ENCODE measurements at regions not wholly inside any gene's neighbourhood (a gene's known extent, or its start where the extent isn't known, plus 50 kb on each side); places are given as distances from the start of the nearest gene placed in this dataset.
"Not testable (repeated sequence)": the region's sequence is repeated elsewhere in the genome, so short reads cannot be mapped to it uniquely, and the experiment has no call there.

DNA sequence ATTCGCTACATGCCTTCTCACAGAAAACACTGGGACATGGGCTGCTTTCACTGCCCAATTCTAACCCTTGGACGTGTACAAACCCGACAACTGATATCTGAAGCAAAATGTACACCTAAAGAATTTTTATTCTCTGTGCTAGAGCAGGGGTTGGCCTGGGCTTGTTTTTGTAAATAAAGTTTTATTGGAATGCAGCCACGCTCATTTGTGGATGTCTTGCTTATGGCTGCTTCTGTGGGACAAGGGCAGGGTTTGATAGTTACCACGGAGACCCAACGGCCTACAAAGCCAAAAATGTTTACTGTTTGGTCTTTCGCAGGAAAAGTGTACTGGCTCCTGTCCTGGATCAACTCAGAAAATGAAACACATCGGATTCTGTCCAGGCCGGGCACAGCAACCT, 58.1 kb upstream of the APCDD1L start:
- ChIA-PET POLR2A (no interaction called here), CTCF (no interaction called here)
- DNase-seq (ENCODE audit: low read depth, low spot score), result no peak
- no peaks in the 10 kb centered on the region for H3K27me3 ChIP-seq (ENCODE audit: control insufficient read depth, insufficient read depth, low read length)
- TF ChIP-seq CTCF (IDR thresholded peaks at IDR 0.05; ENCODE audit: low read depth, low read length), result no peak
- no peak overlapping the region for H3K27ac ChIP-seq (ENCODE audit: low read depth, low read length)
- peaks cover 2% of the 10 kb centered on the region; the same call in 1 of the 2 replicates for H3K9me3 ChIP-seq (ENCODE audit: control insufficient read depth, insufficient read depth, low read length)
- no peak overlapping the region for H3K4me3 ChIP-seq (ENCODE audit: low read depth, low read length)

- not testable (repeated sequence) for DNase-seq (ENCODE audit: low read depth, low spot score); H3K9me3 ChIP-seq (ENCODE audit: control insufficient read depth, insufficient read depth, low read length); H3K4me3 ChIP-seq (ENCODE audit: low read depth, low read length); H3K27me3 ChIP-seq (ENCODE audit: control insufficient read depth, insufficient read depth, low read length)
- CTCF ChIA-PET, result interaction anchor here (0.6 to 0.9 kb wide), 2 partner anchors 32 to 48 kb away, joined by 3 to 4 read pairs; no protein-coding TSS in a partner anchor
- POLR2A ChIA-PET, result interaction anchor here (0.6 to 1.4 kb wide), 9 partner anchors 13 to 262 kb away, joined by 4 to 12 read pairs (median 5); partner anchors contain the start of gene STX16
- peak overlapping the region; percentile 68 for H3K27ac ChIP-seq (ENCODE audit: low read depth, low read length)
Observed at GRCh38 chr20:58572428-58572763, 57.2 kb upstream of the APCDD1L start.

DNA sequence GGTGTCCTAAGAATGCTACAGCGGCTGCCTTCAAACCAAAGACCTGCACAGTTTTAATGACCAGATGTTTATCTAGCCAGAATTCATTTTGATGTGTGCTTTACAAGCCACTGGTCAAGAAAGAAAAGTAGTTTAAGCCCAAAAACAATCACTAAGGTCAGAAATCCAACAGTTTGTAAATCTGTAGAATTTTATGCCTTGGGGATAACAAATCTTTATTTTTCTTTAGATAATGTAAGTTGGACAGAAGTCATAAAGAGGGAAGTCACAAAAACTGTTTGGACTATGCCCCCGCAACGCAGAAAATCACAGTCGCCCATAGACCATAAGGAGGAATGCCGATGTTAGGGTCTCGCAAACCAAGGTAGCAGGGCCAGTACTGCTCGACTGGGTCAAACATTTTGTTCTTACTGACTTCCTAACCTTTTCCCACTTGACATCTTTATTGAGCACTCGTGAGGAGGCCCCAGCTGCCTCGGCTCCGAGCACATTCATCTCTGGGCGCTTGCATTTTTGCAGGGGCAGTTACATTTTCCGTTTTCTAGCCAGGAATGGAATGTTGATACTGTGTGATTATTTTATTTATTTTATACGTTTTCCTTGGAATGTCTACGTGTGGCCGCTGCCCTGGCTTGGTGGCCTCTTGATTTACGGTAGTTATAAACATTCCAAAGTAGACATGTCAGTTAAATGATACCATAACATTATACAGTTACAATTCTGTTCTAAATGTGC, 56.7 kb upstream of the APCDD1L start:
- peak; percentile 65 for DNase-seq (ENCODE audit: low read depth, low spot score)
- ChIA-PET POLR2A (interaction anchor here (0.6 to 1.4 kb wide), 9 partner anchors 14 to 262 kb away, joined by 4 to 12 read pairs (median 5); partner anchors contain the start of gene STX16), CTCF (interaction anchor here (0.6 to 0.9 kb wide), 2 partner anchors 32 to 49 kb away, joined by 3 to 4 read pairs; no protein-coding TSS in a partner anchor)
- H3K9me3 ChIP-seq (ENCODE audit: control insufficient read depth, insufficient read depth, low read length), result peaks cover 2% of the 10 kb centered on the region; the same call in 1 of the 2 replicates
- peak overlapping the region; percentile 84 for H3K27ac ChIP-seq (ENCODE audit: low read depth, low read length)
- TF ChIP-seq CTCF (IDR thresholded peaks at IDR 0.05; ENCODE audit: low read depth, low read length), result no peak
- H3K27me3 ChIP-seq (ENCODE audit: control insufficient read depth, insufficient read depth, low read length), result no peaks in the 10 kb centered on the region
- H3K4me3 ChIP-seq (ENCODE audit: low read depth, low read length), result no peak overlapping the region

GRCh38 chr20:58571356-58571692, 56.1 kb upstream of the APCDD1L start:
- CTCF ChIA-PET, result interaction anchor here (0.9 kb wide), 1 partner anchor 1189 kb away, joined by 4 read pairs; no protein-coding TSS in a partner anchor
- Histone ChIP-seq H3K27ac (ENCODE audit: low read depth, low read length) (peak overlapping the region; percentile 84), H3K4me3 (ENCODE audit: low read depth, low read length) (no peak overlapping the region), H3K27me3 (ENCODE audit: control insufficient read depth, insufficient read depth, low read length) (no peaks in the 10 kb centered on the region), H3K9me3 (ENCODE audit: control insufficient read depth, insufficient read depth, low read length) (peaks cover 2% of the 10 kb centered on the region; the same call in 1 of the 2 replicates)
- no peak for TF ChIP-seq CTCF (IDR thresholded peaks at IDR 0.05; ENCODE audit: low read depth, low read length)
- POLR2A ChIA-PET, result interaction anchor here (1.4 kb wide), 1 partner anchor 80 kb away, joined by 7 read pairs; the partner anchor contains the start of gene STX16
- no peak for DNase-seq (ENCODE audit: low read depth, low spot score)

GRCh38 chr20:58570204-58570859, 55.1 kb upstream of the APCDD1L start:
- Histone ChIP-seq H3K4me3 (ENCODE audit: low read depth, low read length) (no peak overlapping the region), H3K9me3 (ENCODE audit: control insufficient read depth, insufficient read depth, low read length) (peaks cover 2% of the 10 kb centered on the region; the same call in 1 of the 2 replicates), H3K27ac (ENCODE audit: low read depth, low read length) (no peak overlapping the region), H3K27me3 (ENCODE audit: control insufficient read depth, insufficient read depth, low read length) (no peaks in the 10 kb centered on the region)
- no peak for TF ChIP-seq CTCF (IDR thresholded peaks at IDR 0.05; ENCODE audit: low read depth, low read length)
- CTCF ChIA-PET, result interaction anchor here (0.9 kb wide), 1 partner anchor 1188 kb away, joined by 4 read pairs; no protein-coding TSS in a partner anchor
- DNase-seq (ENCODE audit: low read depth, low spot score), result no peak
- POLR2A ChIA-PET, result no interaction called here

Data from AG04450 (cell line).